Gastroesophageal sphincter (tissue), 4 donors: ENCODE measurements at regions not wholly inside any gene's neighbourhood (a gene's known extent, or its start where the extent isn't known, plus 50 kb on each side); places are given as distances from the start of the nearest gene placed in this dataset.

Experiments
- ATAC-seq: fragments of 150-250 bp; one replicate; pipeline ENCODE4 v1.9.1; 2016; ENCODE audit warnings: mild to moderate bottlenecking, moderate library complexity
- H3K27ac ChIP-seq, 4 donors: fragments of 200-600 bp; sonication (generic) in 3 of 4; 1 replicate in 3 of 4; 2 replicates in 1 of 4; pipeline ENCODE4 v1.5.1; 2016 to 2019
- H3K27me3 ChIP-seq: fragments of 200-600 bp; sonication (generic); one replicate; pipeline ENCODE4 v1.5.1; 2019
- H3K36me3 ChIP-seq, 2 donors: fragments of 200-600 bp; sonication (generic); one replicate each; pipeline ENCODE4 v1.5.1; 2019; ENCODE audit warnings: control low read depth in 1 of 2
- H3K4me1 ChIP-seq, 3 donors: fragments of 200-600 bp; sonication (generic); 1 replicate in 2 of 3; 2 replicates in 1 of 3; pipeline ENCODE4 v1.5.1; 2016 to 2019; ENCODE audit warnings: control low read depth in 2 of 3
- H3K4me3 ChIP-seq, 2 donors: fragments of 200-600 bp; sonication (generic); one replicate each; pipeline ENCODE4 v1.5.1; 2019; ENCODE audit warnings: mild to moderate bottlenecking in 1 of 2, moderate library complexity in 1 of 2
- H3K9me3 ChIP-seq, 3 donors: fragments of 200-600 bp; sonication (generic); one replicate each; pipeline ENCODE4 v1.5.1; 2017 to 2019; ENCODE audit warnings: control low read depth in 2 of 3
- CTCF ChIP-seq, 4 experiments: fragments of 200-600 bp in 2 of 4; fragments of 450-650 bp in 2 of 4; sonication (generic) in 1 of 4; IDR thresholded peaks; one replicate each; pipeline ENCODE4 v1.5.1; 2017 to 2019; ENCODE audit warnings: antibody characterized with exemption in 4 of 4, mild to moderate bottlenecking in 2 of 4, moderate library complexity in 2 of 4
- EP300 ChIP-seq: sonication (generic); formaldehyde crosslinking; IDR thresholded peaks from one replicate; pipeline ENCODE4 v1.6.1; 2017; ENCODE audit warnings: antibody characterized with exemption, mild to moderate bottlenecking
- POLR2A ChIP-seq, 2 donors: fragments of 450-650 bp; IDR thresholded peaks; one replicate each; pipeline ENCODE4 v1.6.1; 2017; ENCODE audit warnings: antibody characterized with exemption in 2 of 2, mild to moderate bottlenecking in 2 of 2, moderate library complexity in 1 of 2
- POLR2AphosphoS5 ChIP-seq: sonication (generic); formaldehyde crosslinking; IDR thresholded peaks from one replicate; pipeline ENCODE4 v1.6.1; 2017; ENCODE audit warnings: antibody characterized with exemption
- WGBS, 2 donors: methylation state at CpG; one replicate each; pipeline ENCODE4 v1.1.5; 2018; ENCODE audit warnings: low coverage in 1 of 2; 5-methylcytosine and 5-hydroxymethylcytosine counted together

GRCh38 chr6:91428953-91429560, 842.2 kb upstream of the MAP3K7 start:
- Histone ChIP-seq H3K27me3 (no peaks in the 10 kb centered on the region), H3K4me1 (no peaks in the 10 kb centered on the region), H3K9me3 (no peaks in the 10 kb centered on the region), H3K4me3 (no peak overlapping the region), H3K27ac (no peak overlapping the region), H3K36me3 (no peaks in the 10 kb centered on the region)
- no peak for TF ChIP-seq POLR2A (IDR thresholded peaks at IDR 0.05)
- no peak for TF ChIP-seq EP300
- ATAC-seq = no peak

GRCh38 chr6:91428296-91428695, 841.4 kb upstream of the MAP3K7 start:
- H3K36me3 ChIP-seq = no peaks in the 10 kb centered on the region
- H3K4me1 ChIP-seq = no peaks in the 10 kb centered on the region
- no peak for TF ChIP-seq POLR2AphosphoS5
- TF ChIP-seq EP300 = no peak
- no peak for TF ChIP-seq CTCF (IDR thresholded peaks at IDR 0.05)
- no peak for TF ChIP-seq POLR2A (IDR thresholded peaks at IDR 0.05)
- WGBS, 2 donors = 41 to 52% methylated on average over 3 of the region's 3 CpGs
- H3K27ac ChIP-seq = no peak overlapping the region
- H3K4me3 ChIP-seq = no peak overlapping the region
- H3K27me3 ChIP-seq = no peaks in the 10 kb centered on the region
- no peaks in the 10 kb centered on the region for H3K9me3 ChIP-seq
- ATAC-seq = no peak

GRCh38 chr6:91420243-91420642, 833.4 kb upstream of the MAP3K7 start:
- Histone ChIP-seq H3K27me3 (no peaks in the 10 kb centered on the region), H3K36me3 (no peaks in the 10 kb centered on the region), H3K9me3 (peaks cover 0 to 36% (median 0%) of the 10 kb centered on the region in 3 donors), H3K4me3 (no peak overlapping the region), H3K27ac (no peak overlapping the region), H3K4me1 (no peaks in the 10 kb centered on the region)
- no peak for ATAC-seq
- no peak for TF ChIP-seq POLR2A (IDR thresholded peaks at IDR 0.05)
- no peak for TF ChIP-seq EP300
- no peak for TF ChIP-seq CTCF (IDR thresholded peaks at IDR 0.05)
- no peak for TF ChIP-seq POLR2AphosphoS5
- 42 to 57% methylated on average over 1 of the region's 1 CpG for WGBS, 2 donors

GRCh38 chr6:91415031-91415605, 828.2 kb upstream of the MAP3K7 start:
- no peaks in the 10 kb centered on the region for H3K4me1 ChIP-seq
- peaks cover 0 to 19% (median 0%) of the 10 kb centered on the region in 3 donors for H3K9me3 ChIP-seq
- no peaks in the 10 kb centered on the region for H3K27me3 ChIP-seq
- no peak overlapping the region for H3K27ac ChIP-seq
- no peaks in the 10 kb centered on the region for H3K36me3 ChIP-seq
- WGBS, 2 donors = 35 to 39% methylated on average over 4 of the region's 4 CpGs
- no peak overlapping the region for H3K4me3 ChIP-seq
- no peak for ATAC-seq
- TF ChIP-seq POLR2AphosphoS5 (no peak), EP300 (no peak), POLR2A (IDR thresholded peaks at IDR 0.05) (no peak), CTCF (IDR thresholded peaks at IDR 0.05) (no peak)

GRCh38 chr6:91412532-91412931, 825.7 kb upstream of the MAP3K7 start:
- no peak for ATAC-seq
- TF ChIP-seq EP300 (no peak), POLR2AphosphoS5 (no peak), POLR2A (IDR thresholded peaks at IDR 0.05) (no peak), CTCF (IDR thresholded peaks at IDR 0.05) (no peak)
- H3K36me3 ChIP-seq = no peaks in the 10 kb centered on the region
- H3K27me3 ChIP-seq = no peaks in the 10 kb centered on the region
- H3K4me3 ChIP-seq = no peak overlapping the region
- 74 to 81% methylated on average over 3 of the region's 3 CpGs for WGBS, 2 donors
- peaks cover 0 to 4% (median 0%) of the 10 kb centered on the region in 3 donors for H3K9me3 ChIP-seq
- H3K4me1 ChIP-seq = no peaks in the 10 kb centered on the region
- no peak overlapping the region for H3K27ac ChIP-seq
